ENCODE measurements at regions not wholly inside any gene's neighbourhood (a gene's known extent, or its start where the extent isn't known, plus 50 kb on each side); places are given as distances from the start of the nearest gene placed in this dataset.

DNA sequence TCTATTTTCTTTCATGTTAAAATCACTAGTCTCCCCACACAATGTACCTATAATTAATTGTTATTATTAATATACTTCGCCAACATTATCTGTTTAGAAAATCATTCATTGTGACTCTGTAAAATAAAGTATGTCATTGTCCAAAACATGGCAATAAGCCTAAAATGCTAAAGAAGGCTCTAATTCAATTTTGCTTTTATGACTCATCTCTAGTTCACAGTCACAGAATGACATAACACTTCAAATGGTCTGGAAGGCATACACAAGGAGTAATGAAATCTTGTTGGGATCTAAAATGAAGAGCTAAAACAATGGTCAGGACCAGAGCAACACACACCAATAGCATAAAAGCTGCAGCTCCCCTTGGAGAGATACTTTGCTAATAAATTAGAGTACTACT is 505.8 kb downstream of the GPAM start:
- FAIRE-seq (no peak), DNase-seq (ENCODE audit: extremely low spot score, insufficient read length, low read depth) (no peak)

- FAIRE-seq (no peak), DNase-seq (ENCODE audit: extremely low spot score, insufficient read length, low read depth) (no peak)
Measured at GRCh38 chr10:111686796-111687195, 496.8 kb downstream of the GPAM start.

DNA sequence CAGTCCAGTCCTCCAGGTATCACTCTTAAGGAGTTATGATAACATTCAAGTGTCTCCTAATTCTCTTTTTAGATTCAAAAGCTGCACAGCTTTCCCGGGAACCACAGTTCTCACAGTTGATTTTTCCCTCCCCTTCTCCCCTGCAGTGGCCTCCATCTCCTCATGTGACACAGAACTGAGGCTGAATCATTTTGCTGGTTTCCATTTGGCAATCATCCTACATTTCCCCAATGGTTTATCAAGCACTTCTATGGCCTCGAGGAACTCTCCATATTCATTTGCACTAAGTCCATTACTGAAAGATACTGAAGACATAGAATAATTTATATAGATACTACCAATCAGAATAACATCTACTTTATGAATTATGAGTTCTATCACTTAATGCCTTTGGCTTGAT is 484.9 kb downstream of the GPAM start:
- DNase-seq (ENCODE audit: extremely low spot score, insufficient read length, low read depth) (no peak), FAIRE-seq (no peak)

DNA sequence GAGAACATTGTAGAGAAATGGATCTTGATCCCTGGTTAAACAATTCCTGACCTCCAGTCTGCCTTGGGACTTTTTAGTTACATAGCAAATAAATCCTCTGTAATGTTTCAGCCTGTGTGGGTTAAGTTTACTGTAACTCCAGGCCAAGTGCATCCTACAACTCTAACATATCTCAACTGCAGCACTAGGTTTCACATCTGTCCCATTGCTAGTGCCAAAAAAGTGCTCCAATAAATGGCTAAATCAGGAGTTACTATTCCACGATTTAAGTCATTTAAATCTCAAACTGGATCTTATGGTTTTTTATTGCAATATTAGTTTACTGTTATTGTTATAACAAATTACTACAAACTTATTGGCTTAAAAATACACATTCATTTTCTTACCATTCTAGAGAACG is 479.6 kb downstream of the GPAM start:
- DNase-seq (ENCODE audit: extremely low spot score, insufficient read length, low read depth) = no peak

DNA sequence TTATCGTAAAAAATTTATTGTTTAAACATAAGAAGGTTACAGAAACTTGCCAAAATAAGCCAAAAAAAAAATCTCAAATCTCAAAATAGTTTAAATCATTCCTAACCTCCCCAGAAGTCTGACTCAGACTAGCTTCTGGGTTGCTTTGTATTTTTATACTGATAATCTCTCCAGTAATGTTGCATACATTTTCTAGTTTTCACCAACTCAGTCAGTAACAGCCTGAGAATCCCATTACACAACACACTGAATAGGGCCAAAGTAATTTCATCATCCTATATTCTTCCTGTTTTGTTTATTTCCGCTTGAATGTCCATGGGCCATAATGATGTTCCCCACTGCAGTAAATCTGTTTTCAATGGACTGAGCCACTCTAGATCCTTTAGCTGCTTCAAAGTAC is 478.5 kb downstream of the GPAM start:
- DNase-seq (ENCODE audit: extremely low spot score, insufficient read length, low read depth) = no peak
- no peak for FAIRE-seq

More for the DNA sequence above, 479.6 kb downstream of the GPAM start:
- FAIRE-seq = no peak

- FAIRE-seq (no peak), DNase-seq (ENCODE audit: extremely low spot score, insufficient read length, low read depth) (no peak)
Measured at GRCh38 chr10:111706331-111706730, 477.2 kb downstream of the GPAM start.

DNA sequence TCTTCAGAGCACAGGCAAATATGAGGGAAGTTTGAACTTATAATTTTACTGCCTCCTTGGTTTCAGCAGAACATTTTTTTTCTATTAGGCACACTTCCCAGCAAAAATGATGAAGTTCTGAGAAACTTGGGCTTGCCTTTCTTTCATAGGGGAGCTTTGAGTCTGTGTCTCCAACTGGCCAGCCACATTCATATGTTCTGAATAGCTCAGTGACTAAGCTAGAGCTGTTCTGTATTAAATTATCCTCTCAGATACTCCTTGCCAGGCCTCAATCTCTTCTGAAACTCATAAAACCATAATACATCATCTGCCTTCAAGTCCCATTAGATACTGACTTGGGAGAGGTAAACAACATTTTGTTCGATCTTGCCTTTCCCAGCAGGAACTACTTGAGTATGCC is 476.5 kb downstream of the GPAM start:
- FAIRE-seq = no peak

DNA sequence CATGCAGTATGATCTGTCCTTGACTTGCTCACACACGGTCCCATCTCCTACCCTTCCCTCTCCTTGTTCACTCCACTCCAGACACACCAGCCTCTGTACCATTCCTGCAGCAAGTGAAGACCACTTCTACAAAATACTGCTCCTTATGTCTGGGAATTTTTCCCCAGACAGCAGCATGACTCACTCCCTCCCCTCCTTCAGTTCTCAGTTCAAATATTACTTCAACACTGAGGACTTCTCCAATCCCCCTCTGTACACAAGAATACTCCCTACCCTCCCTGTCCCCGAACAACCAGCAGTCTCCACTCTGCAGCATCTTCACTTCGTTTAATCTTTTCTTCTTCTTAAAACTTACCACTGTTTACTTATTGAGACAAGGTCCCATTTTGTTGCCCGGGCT is 474.0 kb downstream of the GPAM start:
- no peak for FAIRE-seq
- DNase-seq (ENCODE audit: extremely low spot score, insufficient read length, low read depth) = no peak

More for the DNA sequence above, 476.5 kb downstream of the GPAM start:
- DNase-seq (ENCODE audit: extremely low spot score, insufficient read length, low read depth) = no peak

DNA sequence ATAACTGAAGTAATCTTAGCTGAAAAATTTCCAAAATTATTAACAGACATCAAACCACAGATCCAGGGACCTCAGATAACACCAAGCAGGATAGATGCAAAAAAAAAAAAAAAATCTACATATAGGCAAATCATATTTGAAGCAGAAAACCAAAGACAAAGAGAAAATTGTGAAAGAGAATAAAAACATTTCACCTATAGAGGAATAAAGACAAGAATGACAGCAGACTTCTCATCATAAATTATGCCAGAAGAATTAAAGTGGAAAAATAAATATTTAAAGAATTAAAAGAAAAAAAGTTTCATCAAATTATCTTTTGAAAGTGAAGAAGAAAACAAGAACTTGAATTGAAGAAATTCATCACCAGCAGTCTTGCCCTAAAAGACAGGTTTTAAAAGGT is 467.5 kb downstream of the GPAM start:
- DNase-seq (ENCODE audit: extremely low spot score, insufficient read length, low read depth) = no peak
- FAIRE-seq = no peak

DNA sequence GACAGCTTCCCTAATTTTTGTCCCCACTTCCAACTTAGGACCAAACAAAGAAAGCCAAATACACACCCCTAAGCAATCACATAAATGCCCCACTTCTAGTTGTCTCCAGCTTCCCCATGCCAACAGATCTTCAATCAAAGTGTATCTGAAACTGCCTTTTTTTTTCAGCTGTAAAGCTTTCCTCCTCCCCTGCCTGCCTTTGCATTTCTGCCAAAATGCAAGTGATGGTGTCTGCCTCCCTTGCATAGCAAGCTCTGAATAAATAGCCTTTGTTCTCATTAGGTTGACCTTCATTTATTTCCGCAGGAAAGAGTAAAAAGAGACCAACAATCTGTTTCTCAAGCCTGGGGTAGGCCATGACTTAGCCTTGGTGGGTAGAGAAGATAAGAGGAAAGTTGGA is 459.4 kb downstream of the GPAM start:
- FAIRE-seq (no peak), DNase-seq (ENCODE audit: extremely low spot score, insufficient read length, low read depth) (no peak)

DNA sequence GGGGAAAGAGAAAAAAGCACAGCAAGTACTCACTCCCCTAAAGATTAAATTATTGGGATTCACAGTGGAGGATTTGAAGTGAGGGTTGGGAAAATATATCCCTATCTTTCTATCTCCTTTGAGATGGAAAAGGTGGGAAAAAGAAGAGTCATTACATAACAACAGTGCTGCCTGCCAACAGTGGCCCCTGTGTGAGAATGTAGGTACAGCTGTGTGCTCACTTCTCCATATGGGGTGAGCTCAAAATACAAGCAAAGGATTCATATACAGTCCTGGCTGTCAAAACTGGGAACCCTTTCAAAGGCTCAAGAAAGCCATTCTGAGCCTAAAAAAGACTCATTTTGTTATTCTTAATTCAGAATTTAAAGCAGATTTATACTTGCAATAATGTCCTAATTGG is 458.5 kb downstream of the GPAM start:
- FAIRE-seq (no peak), DNase-seq (ENCODE audit: extremely low spot score, insufficient read length, low read depth) (no peak)

GRCh38 chr10:111732166-111732785 is 451.3 kb downstream of the GPAM start:
- DNase-seq (ENCODE audit: extremely low spot score, insufficient read length, low read depth) = no peak
- no peak for FAIRE-seq

DNA sequence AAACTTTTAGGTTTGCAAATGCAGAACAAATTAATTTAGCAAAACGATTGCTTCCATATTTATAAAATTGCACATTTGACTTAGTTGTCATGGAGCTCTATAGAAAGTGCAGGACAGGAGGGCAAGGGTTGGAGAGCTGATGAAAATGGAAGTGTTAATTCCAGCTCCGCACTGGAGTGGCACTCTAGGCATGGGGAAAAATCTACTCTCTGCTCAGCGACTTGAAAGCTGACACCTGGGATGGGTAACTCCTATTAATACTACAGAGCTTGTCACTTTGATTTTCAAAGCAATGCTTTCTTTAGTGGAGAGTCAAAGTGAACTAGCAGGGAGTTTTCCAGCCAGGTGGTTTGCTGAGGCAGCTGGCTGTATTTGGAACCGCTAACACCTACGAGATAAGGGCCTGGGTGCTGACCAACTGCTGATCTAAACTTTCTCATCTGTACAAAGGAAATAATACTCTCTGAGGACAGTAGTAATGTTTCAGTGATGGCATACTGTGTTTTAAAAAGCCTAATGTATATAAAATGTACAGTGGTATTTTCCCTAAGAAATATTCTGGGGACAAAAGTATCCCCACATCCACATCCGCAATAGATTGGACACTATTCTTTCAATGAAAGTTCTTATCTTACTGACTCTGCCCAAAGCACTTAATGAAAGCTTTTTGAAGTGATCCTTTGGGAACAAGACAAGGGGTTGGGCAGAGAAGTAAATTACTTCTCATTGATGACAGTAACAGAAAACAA is 444.3 kb downstream of the GPAM start:
- FAIRE-seq = no peak
- DNase-seq (ENCODE audit: extremely low spot score, insufficient read length, low read depth) = no peak

DNA sequence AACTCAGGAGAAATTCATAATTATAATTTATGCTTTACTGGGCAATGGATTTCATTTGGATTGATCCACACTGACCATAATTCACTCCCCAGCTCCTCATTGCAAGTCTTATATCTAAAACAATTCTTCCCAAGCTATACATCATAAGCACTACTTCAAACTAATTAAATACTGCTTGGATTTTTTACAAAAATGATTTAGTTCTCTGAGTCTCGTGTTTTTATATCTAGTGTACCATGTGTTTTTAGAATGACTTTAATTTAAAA is 443.8 kb downstream of the GPAM start:
- DNase-seq (ENCODE audit: extremely low spot score, insufficient read length, low read depth) (no peak), FAIRE-seq (no peak)

DNA sequence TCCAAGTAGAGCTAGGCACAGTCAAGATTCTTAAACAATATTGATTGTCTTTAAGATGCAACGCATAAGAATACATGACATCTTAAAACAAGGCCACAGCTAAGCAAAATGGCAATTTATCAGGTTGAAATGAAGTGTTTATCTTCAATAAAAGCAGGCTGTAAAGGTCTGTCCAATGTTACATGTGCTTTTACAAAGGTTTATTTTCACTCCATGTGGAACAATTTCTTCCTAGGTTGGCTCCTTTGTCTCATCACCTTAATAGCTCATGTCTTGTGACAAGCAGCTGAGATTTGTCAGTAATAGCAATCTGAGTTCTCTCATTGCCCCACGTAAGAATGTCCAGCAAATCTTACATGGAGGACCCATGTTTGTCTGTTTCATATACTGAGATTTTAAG is 437.6 kb downstream of the GPAM start:
- FAIRE-seq (no peak), DNase-seq (ENCODE audit: extremely low spot score, insufficient read length, low read depth) (no peak)

- DNase-seq (ENCODE audit: extremely low spot score, insufficient read length, low read depth) = no peak
- FAIRE-seq = no peak
Measured at GRCh38 chr10:111747751-111748150, 435.8 kb downstream of the GPAM start.

GRCh38 chr10:111748184-111748583 is 435.4 kb downstream of the GPAM start:
- DNase-seq (ENCODE audit: extremely low spot score, insufficient read length, low read depth) = no peak
- FAIRE-seq = no peak

- FAIRE-seq = no peak
Measured at GRCh38 chr10:111750165-111750849, 433.3 kb downstream of the GPAM start.

GRCh38 chr10:111756217-111757061 is 427.1 kb downstream of the GPAM start:
- FAIRE-seq = peak; percentile 45
- no peak for DNase-seq (ENCODE audit: extremely low spot score, insufficient read length, low read depth)

More at GRCh38 chr10:111750165-111750849, 433.3 kb downstream of the GPAM start:
- no peak for DNase-seq (ENCODE audit: extremely low spot score, insufficient read length, low read depth)

GRCh38 chr10:111758593-111758992 is 425.0 kb downstream of the GPAM start:
- no peak for FAIRE-seq
- DNase-seq (ENCODE audit: extremely low spot score, insufficient read length, low read depth) = no peak

DNA sequence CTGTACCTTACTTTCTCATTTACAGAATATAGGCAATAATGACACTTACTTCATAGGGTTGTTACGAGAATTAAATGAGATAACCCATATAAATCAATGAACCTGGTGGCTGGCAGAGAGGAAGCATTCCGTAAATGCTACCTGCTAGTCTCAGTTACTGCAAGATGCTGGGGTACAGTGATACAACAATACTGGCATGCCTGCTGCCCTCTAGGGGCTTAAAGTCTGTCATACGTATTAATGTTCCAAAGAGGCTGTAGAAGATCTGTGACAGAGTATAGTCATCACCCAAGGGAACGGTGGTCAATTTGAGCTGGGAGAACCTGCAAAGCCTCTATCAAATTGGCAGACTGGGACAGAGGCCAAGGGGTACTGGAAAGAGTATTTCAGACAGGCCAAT is 421.5 kb downstream of the GPAM start:
- no peak for FAIRE-seq
- DNase-seq (ENCODE audit: extremely low spot score, insufficient read length, low read depth) = no peak
